Upper lobe of left lung (tissue), 6 donors: ENCODE measurements at regions not wholly inside any gene's neighbourhood (a gene's known extent, or its start where the extent isn't known, plus 50 kb on each side); places are given as distances from the start of the nearest gene placed in this dataset.
A peak's percentile ranks its signal among the peaks of the same experiment; 100 is the strongest.

ENCODE experiments used
- ATAC-seq, 2 donors: fragments of 200-7000 bp; cut with Tn5 transposase; one replicate each; pipeline ENCODE4 v1.9.1; 2022; ENCODE audit warnings: mild to moderate bottlenecking in 2 of 2, moderate library complexity in 2 of 2; ENCODE audit not compliant: low FRiP score in 2 of 2
- DNase-seq, 2 donors: peaks; one replicate each; pipeline ENCODE4 v3.0.0-alpha.2; 2019 to 2020
- H3K27ac ChIP-seq, 4 donors: fragments of 200-600 bp; sonication (generic); one replicate each; pipeline ENCODE4 v1.5.1; 2016 to 2019
- H3K27me3 ChIP-seq, 4 donors: fragments of 200-600 bp; sonication (generic); one replicate each; pipeline ENCODE4 v1.5.1; 2017 to 2019
- H3K36me3 ChIP-seq, 4 donors: fragments of 200-600 bp; sonication (generic); one replicate each; pipeline ENCODE4 v1.5.1; 2016 to 2019
- H3K4me1 ChIP-seq, 4 donors: fragments of 200-600 bp; sonication (generic); one replicate each; pipeline ENCODE4 v1.5.1; 2018 to 2019
- H3K4me3 ChIP-seq, 4 donors: fragments of 200-600 bp; sonication (generic); one replicate each; pipeline ENCODE4 v1.5.1; 2017 to 2019; ENCODE audit warnings: mild to moderate bottlenecking in 2 of 4, moderate library complexity in 1 of 4
- H3K9me3 ChIP-seq, 4 donors: fragments of 200-600 bp; sonication (generic); one replicate each; pipeline ENCODE4 v1.5.1; 2018 to 2019
- CTCF ChIP-seq, 6 experiments: fragments of 450-650 bp in 4 of 6; fragments of 200-600 bp in 2 of 6; sonication (generic) in 2 of 6; IDR thresholded peaks; one replicate each; pipeline ENCODE4 v1.5.1; 2016 to 2019; ENCODE audit warnings: antibody characterized with exemption in 6 of 6
- EP300 ChIP-seq, 4 donors: sonication (generic); formaldehyde crosslinking; IDR thresholded peaks; one replicate each; pipeline ENCODE4 v1.5.1; 2017; ENCODE audit warnings: antibody characterized with exemption in 4 of 4, control low read depth in 2 of 4
- POLR2A ChIP-seq, 4 donors: fragments of 450-650 bp; IDR thresholded peaks; one replicate each; pipeline ENCODE4 v1.5.1; 2016 to 2017; ENCODE audit warnings: antibody characterized with exemption in 4 of 4, mild to moderate bottlenecking in 2 of 4
- POLR2AphosphoS5 ChIP-seq, 2 donors: sonication (generic); formaldehyde crosslinking; IDR thresholded peaks; one replicate each; pipeline ENCODE4 v1.5.1; 2017; ENCODE audit warnings: antibody characterized with exemption in 2 of 2
- WGBS, 2 donors: methylation state at CpG; one replicate each; pipeline ENCODE4 v1.1.5; 2017 to 2018; 5-methylcytosine and 5-hydroxymethylcytosine counted together
- donor health status: DM: no; HTN: no; CAD: no; lungs with moderate emphysema.
- donor health status: DM: no; HTN: yes; CAD: no; lungs with severe emphysema.

GRCh38 chr11:98431463-98432359, 589.0 kb upstream of the CNTN5 start:
- TF ChIP-seq POLR2AphosphoS5 (IDR thresholded peaks at IDR 0.05): no peak
- TF ChIP-seq CTCF (IDR thresholded peaks at IDR 0.05): no peak
- no peak for TF ChIP-seq EP300 (IDR thresholded peaks at IDR 0.05)
- no peak for TF ChIP-seq POLR2A (IDR thresholded peaks at IDR 0.05)
- no peaks in the 10 kb centered on the region for H3K4me1 ChIP-seq
- DNase-seq: no peak
- H3K27ac ChIP-seq: no peak overlapping the region
- no peaks in the 10 kb centered on the region for H3K36me3 ChIP-seq
- ATAC-seq: no peak
- no peaks in the 10 kb centered on the region for H3K27me3 ChIP-seq
- no peak overlapping the region for H3K4me3 ChIP-seq
- WGBS, 2 donors: 91 to 93% methylated on average over 9 of the region's 9 CpGs
- peaks cover 0 to 11% (median 2%) of the 10 kb centered on the region in 4 donors for H3K9me3 ChIP-seq

- Histone ChIP-seq H3K27me3 (no peaks in the 10 kb centered on the region), H3K4me1 (no peaks in the 10 kb centered on the region), H3K27ac (no peak overlapping the region), H3K9me3 (peaks cover 0 to 2% (median under 1%) of the 10 kb centered on the region in 4 donors), H3K36me3 (no peaks in the 10 kb centered on the region), H3K4me3 (no peak overlapping the region)
- ATAC-seq: no peak
- WGBS, 2 donors: 68 to 71% methylated on average over 1 of the region's 1 CpG
- TF ChIP-seq CTCF (IDR thresholded peaks at IDR 0.05) (no peak), EP300 (IDR thresholded peaks at IDR 0.05) (no peak), POLR2AphosphoS5 (IDR thresholded peaks at IDR 0.05) (no peak), POLR2A (IDR thresholded peaks at IDR 0.05) (no peak)
- no peak for DNase-seq
Measured at GRCh38 chr11:98434296-98434695, 586.5 kb upstream of the CNTN5 start.

- WGBS, 2 donors: 94 to 97% methylated on average over 6 to 11 of the region's 11 CpGs
- Histone ChIP-seq H3K4me3 (no peak overlapping the region), H3K36me3 (no peaks in the 10 kb centered on the region), H3K4me1 (no peaks in the 10 kb centered on the region), H3K9me3 (no peaks in the 10 kb centered on the region), H3K27ac (no peak overlapping the region), H3K27me3 (no peaks in the 10 kb centered on the region)
- TF ChIP-seq CTCF (IDR thresholded peaks at IDR 0.05) (no peak), POLR2AphosphoS5 (IDR thresholded peaks at IDR 0.05) (no peak), POLR2A (IDR thresholded peaks at IDR 0.05) (no peak), EP300 (IDR thresholded peaks at IDR 0.05) (no peak)
- ATAC-seq: no peak
- DNase-seq: peak in 1 of 2 donors; percentile 32
Measured at GRCh38 chr11:98453378-98453777, 567.4 kb upstream of the CNTN5 start.

- peak in 1 of 2 donors; percentile 49 for ATAC-seq
Measured at GRCh38 chr11:98455500-98456307, 565.0 kb upstream of the CNTN5 start.

More at GRCh38 chr11:98455500-98456307, 565.0 kb upstream of the CNTN5 start:
- H3K27ac ChIP-seq: no peak overlapping the region
- no peak for TF ChIP-seq POLR2A (IDR thresholded peaks at IDR 0.05)
- no peak for TF ChIP-seq EP300 (IDR thresholded peaks at IDR 0.05)
- no peak for TF ChIP-seq POLR2AphosphoS5 (IDR thresholded peaks at IDR 0.05)
- no peak for TF ChIP-seq CTCF (IDR thresholded peaks at IDR 0.05)
- WGBS, 2 donors: 71 to 77% methylated on average over 13 to 14 of the region's 14 CpGs
- no peak overlapping the region for H3K4me3 ChIP-seq
- H3K9me3 ChIP-seq: no peaks in the 10 kb centered on the region
- no peaks in the 10 kb centered on the region for H3K36me3 ChIP-seq
- peak in 1 of 2 donors; percentile 4 for DNase-seq
- no peaks in the 10 kb centered on the region for H3K27me3 ChIP-seq
- no peaks in the 10 kb centered on the region for H3K4me1 ChIP-seq
